HG03039 (cell line): ENCODE measurements at regions not wholly inside any gene's neighbourhood (a gene's known extent, or its start where the extent isn't known, plus 50 kb on each side); places are given as distances from the start of the nearest gene placed in this dataset.

ENCODE experiments used
- ATAC-seq: cut with Tn5 transposase; IDR thresholded peaks from one replicate; pipeline ENCODE4 v1.9.1; 2021; ENCODE audit warnings: mild to moderate bottlenecking, moderate library complexity; ENCODE audit not compliant: unreplicated experiment

GRCh38 chr2:12507295-12507694, 209.4 kb upstream of the TRIB2 start:
- peak; percentile 71 for ATAC-seq

GRCh38 chr2:12510070-12510469, 206.7 kb upstream of the TRIB2 start:
- ATAC-seq, result no peak

- ATAC-seq, result no peak
Observed at GRCh38 chr2:12513339-12513738, 203.4 kb upstream of the TRIB2 start.

GRCh38 chr2:12514168-12514567, 202.6 kb upstream of the TRIB2 start:
- no peak for ATAC-seq

- ATAC-seq, result no peak
Observed at GRCh38 chr2:12514631-12515437, 201.9 kb upstream of the TRIB2 start.

- no peak for ATAC-seq
Observed at GRCh38 chr2:12515871-12516270, 200.9 kb upstream of the TRIB2 start.

GRCh38 chr2:12533337-12534005, 183.3 kb upstream of the TRIB2 start:
- ATAC-seq, result no peak

- ATAC-seq, result no peak
Observed at GRCh38 chr2:12534646-12535263, 182.0 kb upstream of the TRIB2 start.

GRCh38 chr2:12536976-12537375, 179.8 kb upstream of the TRIB2 start:
- no peak for ATAC-seq

GRCh38 chr2:12538138-12538694, 178.5 kb upstream of the TRIB2 start:
- ATAC-seq, result no peak

- ATAC-seq, result no peak
Observed at GRCh38 chr2:12539336-12539735, 177.4 kb upstream of the TRIB2 start.

GRCh38 chr2:12539776-12540562, 176.8 kb upstream of the TRIB2 start:
- ATAC-seq, result no peak

- ATAC-seq, result no peak
Observed at GRCh38 chr2:12543076-12543977, 173.4 kb upstream of the TRIB2 start.

- peak; percentile 79 for ATAC-seq
Observed at GRCh38 chr2:12543978-12544558, 172.7 kb upstream of the TRIB2 start.

- ATAC-seq, result no peak
Observed at GRCh38 chr2:12547566-12548170, 169.1 kb upstream of the TRIB2 start.

- no peak for ATAC-seq
Observed at GRCh38 chr2:12548906-12549305, 167.8 kb upstream of the TRIB2 start.

GRCh38 chr2:12549641-12550040, 167.1 kb upstream of the TRIB2 start:
- no peak for ATAC-seq

- no peak for ATAC-seq
Observed at GRCh38 chr2:12552092-12552491, 164.6 kb upstream of the TRIB2 start.
